ENCODE measurements at regions not wholly inside any gene's neighbourhood (a gene's known extent, or its start where the extent isn't known, plus 50 kb on each side); places are given as distances from the start of the nearest gene placed in this dataset.
A peak's percentile ranks its signal among the peaks of the same experiment; 100 is the strongest.
"Not testable (repeated sequence)": the region's sequence is repeated elsewhere in the genome, so short reads cannot be mapped to it uniquely, and the experiment has no call there.

DNA sequence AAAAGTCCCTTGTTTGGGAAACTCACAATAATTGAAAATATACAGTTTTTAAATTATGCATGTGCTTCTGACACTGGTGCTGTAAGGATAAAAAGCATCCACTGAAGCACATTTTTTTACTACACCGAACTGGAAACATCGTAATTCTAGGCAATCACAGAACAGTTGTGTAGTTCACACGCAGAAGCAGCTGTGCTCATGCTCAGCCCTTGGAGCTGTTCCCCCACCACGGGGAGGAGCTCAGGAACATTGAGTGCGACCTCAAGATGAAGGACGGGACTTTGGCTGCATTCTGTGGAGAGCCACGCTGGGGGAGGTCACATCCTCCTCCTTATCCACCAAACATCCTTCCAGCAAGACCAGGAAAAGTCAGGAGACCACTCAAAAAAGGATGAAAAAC is 466.3 kb upstream of the CDH4 start:
- no peak for DNase-seq

- no peak for DNase-seq
Observed at GRCh38 chr20:60786686-60787217, 465.3 kb upstream of the CDH4 start.

DNA sequence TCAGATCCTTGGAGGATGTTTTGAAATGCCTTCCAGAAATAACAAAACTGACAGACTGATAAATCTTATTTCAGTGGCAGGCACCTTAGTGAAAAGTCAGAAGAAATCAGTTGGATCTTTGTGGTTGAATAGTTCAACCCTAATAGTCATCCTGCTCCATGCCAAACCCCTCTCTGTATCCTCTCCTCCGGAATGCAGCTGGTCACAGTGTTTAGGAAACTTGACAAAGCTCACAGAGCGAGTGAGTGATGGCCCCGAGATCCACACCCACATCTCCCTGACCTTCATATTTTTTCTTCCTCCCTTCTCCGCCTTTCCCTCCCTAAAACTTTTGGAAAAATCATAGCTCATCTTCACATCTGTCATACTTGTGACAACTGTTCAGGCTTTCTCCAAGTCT is 464.8 kb upstream of the CDH4 start:
- no peak for DNase-seq

DNA sequence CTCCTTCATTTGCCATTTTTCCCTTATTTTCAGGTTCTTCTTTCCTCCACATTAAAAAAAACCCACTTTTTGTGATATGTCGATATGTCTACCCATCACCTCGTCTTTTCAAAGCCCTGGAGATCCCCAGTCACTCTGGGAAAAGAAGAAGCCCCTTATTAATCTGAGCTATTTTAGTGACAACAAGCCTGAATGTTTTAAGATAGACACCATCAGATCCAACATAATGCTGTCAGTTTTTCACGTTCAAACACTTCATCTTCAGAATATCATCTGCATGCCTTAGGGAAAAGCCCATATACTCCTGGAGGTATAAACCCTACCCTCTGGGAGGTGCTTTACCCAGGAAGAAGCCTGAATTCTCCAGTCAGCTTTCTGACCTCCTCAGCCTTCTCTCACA is 464.0 kb upstream of the CDH4 start:
- no peak for DNase-seq

DNA sequence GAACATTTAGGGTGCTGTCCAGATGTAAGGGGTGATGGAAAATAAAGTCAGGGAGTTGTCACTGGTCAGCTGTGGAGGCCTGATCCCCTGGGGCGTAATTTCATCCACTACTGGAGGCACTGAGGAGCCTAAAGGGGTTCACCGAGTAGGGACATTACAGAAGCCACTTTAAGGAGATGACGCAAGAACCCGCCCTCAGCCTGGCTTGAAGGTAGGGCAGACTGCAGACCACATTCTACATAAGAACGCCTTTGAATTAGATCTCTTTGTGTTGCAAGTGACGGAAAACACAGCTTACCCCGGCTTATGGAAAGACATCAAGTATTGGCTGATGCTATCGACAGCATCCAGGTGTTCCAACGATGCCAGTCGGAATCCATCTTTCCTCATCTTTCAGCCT is 462.7 kb upstream of the CDH4 start:
- DNase-seq = no peak

GRCh38 chr20:60790339-60790738 is 461.7 kb upstream of the CDH4 start:
- DNase-seq = not testable (repeated sequence)

- no peak for DNase-seq
Observed at GRCh38 chr20:60791823-60792222, 460.2 kb upstream of the CDH4 start.

DNA sequence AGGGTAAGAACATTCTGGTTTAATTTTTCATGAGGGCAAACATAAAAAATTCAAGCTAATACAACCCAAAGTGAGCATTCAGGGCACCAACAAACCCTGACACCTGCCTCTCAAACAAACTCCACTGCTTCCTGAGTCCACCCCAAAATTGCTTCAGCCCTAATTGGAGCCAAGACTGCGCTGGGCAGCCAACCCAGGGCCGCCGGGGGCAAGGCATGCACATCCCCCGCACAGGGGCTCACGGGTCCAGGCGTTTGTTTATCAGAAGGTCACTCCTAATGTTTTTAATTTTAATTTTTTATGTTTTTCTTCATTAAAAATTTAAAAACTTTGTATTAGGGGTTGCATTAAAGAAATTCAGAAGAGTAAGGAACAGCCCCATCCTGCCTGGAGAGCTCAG is 459.1 kb upstream of the CDH4 start:
- no peak for DNase-seq

- no peak for DNase-seq
Observed at GRCh38 chr20:60794674-60795073, 457.4 kb upstream of the CDH4 start.

GRCh38 chr20:60795651-60796050 is 456.4 kb upstream of the CDH4 start:
- no peak for DNase-seq

DNA sequence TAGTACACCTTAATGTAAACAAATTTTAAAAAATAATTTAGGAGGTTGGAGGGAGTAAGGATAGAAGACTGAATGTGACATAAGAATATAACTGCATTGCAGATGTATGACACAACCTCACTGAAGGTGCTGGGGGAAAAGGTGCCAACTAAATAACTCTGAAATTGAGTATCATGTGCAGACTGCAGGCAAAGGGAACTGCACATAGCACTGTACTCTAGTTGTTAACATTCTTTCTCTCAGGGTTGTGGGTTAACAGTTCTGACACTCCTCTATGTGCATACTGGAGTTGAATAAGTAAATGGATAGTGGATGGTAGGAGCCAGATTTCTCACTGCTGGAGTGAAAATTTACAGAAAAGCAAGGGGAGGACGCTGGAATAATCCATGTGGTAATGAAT is 451.9 kb upstream of the CDH4 start:
- DNase-seq = no peak

GRCh38 chr20:60802676-60803075 is 449.4 kb upstream of the CDH4 start:
- no peak for DNase-seq

DNA sequence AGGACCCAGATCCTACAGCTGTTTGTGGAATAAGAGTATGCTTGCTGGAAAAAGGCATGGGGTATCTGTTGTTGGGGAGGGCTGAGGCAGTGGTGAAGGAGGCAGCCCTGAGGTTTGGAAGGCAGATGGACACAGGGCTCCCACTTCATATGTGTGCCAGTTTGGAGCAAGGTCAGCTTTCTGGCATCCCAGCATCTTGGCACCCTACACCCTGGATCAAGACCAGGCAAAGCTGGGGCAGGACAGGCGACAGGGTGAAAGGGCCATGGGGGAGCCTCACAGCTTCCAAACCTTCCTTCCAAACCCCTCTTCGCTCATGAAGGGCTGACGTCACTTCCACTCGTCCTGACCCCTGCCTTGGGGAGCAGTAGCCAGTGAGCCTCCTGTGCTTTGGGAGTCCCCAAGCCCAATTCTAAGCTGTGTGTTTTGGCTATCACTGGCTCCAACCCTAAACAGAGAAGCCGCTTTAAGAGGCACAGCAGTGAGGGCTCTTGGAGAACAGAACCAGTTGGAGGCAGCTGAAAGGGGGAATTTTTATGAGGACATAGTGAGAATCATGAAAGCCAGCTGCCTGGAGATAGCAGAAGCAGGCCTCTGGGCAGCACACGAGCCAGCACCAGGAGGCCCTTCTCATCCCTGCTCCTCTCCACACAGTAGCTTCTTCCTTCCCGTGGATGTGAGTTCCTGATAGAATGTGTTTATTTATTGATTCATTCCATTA is 448.6 kb upstream of the CDH4 start:
- no peak for DNase-seq

GRCh38 chr20:60804240-60804917 is 447.7 kb upstream of the CDH4 start:
- DNase-seq = no peak

GRCh38 chr20:60804918-60805630 is 447.0 kb upstream of the CDH4 start:
- DNase-seq = no peak

- DNase-seq = no peak
Observed at GRCh38 chr20:60806354-60806753, 445.7 kb upstream of the CDH4 start.

DNA sequence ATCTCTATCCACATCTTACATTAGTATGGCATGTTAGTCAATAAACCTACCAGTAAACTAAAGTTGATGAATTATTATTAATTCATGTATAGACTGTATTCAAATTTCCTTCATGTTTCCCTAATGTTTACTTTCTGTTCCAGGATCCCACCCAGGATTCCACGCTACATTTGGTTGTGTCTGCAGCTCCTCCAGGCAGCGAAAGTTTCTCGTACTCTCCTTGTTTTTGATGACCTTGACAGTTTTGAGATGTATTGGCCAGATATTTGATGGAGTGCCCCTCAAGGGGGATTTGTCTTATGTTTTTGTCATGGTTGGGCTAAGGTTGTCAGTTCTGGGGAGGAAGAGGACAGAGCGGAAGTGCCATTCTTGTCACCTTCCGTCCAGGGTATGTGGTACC is 445.2 kb upstream of the CDH4 start:
- DNase-seq = no peak

- no peak for DNase-seq
Observed at GRCh38 chr20:60808003-60808672, 443.9 kb upstream of the CDH4 start.

- no peak for DNase-seq
Observed at GRCh38 chr20:60808701-60809100, 443.4 kb upstream of the CDH4 start.

GRCh38 chr20:60810561-60810960 is 441.5 kb upstream of the CDH4 start:
- DNase-seq = no peak

DNA sequence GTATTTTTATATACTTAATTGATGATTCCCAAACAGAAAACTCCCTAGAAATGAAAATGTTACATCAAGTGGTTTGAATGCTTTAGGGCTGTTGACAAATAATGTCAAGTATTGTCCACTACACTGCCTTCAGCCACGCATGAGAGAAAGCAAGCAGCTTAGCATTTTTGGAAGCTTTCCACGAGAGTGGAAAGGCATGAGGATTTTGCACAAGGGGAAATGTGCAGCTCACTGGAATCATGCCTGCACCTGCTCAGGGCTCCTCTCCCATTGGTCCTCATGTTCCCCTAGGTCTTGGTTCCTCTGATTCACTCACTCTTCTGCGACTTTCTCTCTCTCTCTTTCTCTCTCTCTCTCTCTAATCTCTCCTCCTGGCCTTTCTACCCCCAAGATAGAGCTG is 439.5 kb upstream of the CDH4 start:
- peak; percentile 37 for DNase-seq

- no peak for DNase-seq
Observed at GRCh38 chr20:60813066-60813465, 439.0 kb upstream of the CDH4 start.

DNA sequence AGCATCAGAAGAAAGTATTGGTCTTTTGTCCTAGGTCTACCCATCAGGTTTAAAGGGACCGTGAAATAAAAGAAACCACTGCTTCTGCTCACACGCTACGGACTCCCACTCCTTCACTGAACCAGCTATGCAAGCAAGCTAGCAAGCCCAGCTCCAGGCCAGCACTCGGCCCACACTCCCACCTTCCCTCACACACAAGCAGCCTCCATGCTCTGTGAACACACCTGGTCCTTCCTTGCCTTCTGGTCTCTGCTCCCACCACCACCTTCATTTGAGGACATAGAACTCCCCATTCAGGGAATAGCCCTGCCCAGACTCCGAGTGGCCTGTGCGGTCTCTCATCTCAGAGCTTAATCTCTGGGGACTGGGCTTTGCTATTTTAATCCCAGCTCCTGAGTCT is 436.4 kb upstream of the CDH4 start:
- no peak for DNase-seq

Data from DMS79 treated with DMSO at 0.1 percent for 48 hours (cell line).